ENCODE measurements at regions not wholly inside any gene's neighbourhood (a gene's known extent, or its start where the extent isn't known, plus 50 kb on each side); places are given as distances from the start of the nearest gene placed in this dataset.

- CTCF ChIA-PET (ENCODE audit: partially characterized antibody), result interaction anchor here (0.6 to 8.1 kb wide), 2 partner anchors 12 to 1989 kb away, joined by 3 to 55 read pairs; no protein-coding TSS in a partner anchor
- no peak for TF ChIP-seq MAX (IDR thresholded peaks at IDR 0.05)
- no peak for TF ChIP-seq CHD1 (IDR thresholded peaks at IDR 0.05; ENCODE audit: low read depth, low read length)
- TF ChIP-seq GTF2F1 (IDR thresholded peaks at IDR 0.05; ENCODE audit: borderline replicate concordance, low read depth, low read length), result no peak
- no peak for TF ChIP-seq EP300 (IDR thresholded peaks at IDR 0.05; ENCODE audit: borderline replicate concordance in 1 of 2, low read depth in 2 of 2, low read length in 2 of 2)
- no peak for TF ChIP-seq BRCA1 (IDR thresholded peaks at IDR 0.05; ENCODE audit: low read depth, low read length)
- no peak for TF ChIP-seq CTBP2 (IDR thresholded peaks at IDR 0.05; ENCODE audit: borderline replicate concordance, insufficient read depth, insufficient read length, low read length)
- TF ChIP-seq GABPA (IDR thresholded peaks at IDR 0.05; ENCODE audit: borderline replicate concordance, insufficient read depth, low read length), result no peak
- TF ChIP-seq KDM1A (IDR thresholded peaks at IDR 0.05; ENCODE audit: borderline replicate concordance, low read length), result no peak
These were observed 998.1 kb upstream of the TMEM132C start for GRCh38 chr12:127268706-127269425.

More at GRCh38 chr12:127268706-127269425, 998.1 kb upstream of the TMEM132C start:
- Histone ChIP-seq H3K4me3 (ENCODE audit: extremely low read depth in 1 of 4, insufficient read depth in 2 of 4, low read depth in 3 of 4, low read length in 4 of 4) (no peak overlapping the region), H3K27ac (ENCODE audit: low read depth, low read length) (no peak overlapping the region), H3K23ac (ENCODE audit: insufficient read length) (no peak overlapping the region), H3K14ac (ENCODE audit: insufficient read length) (no peak overlapping the region), H4K5ac (ENCODE audit: insufficient read length, low read depth, low read length) (no peak overlapping the region), H4K8ac (ENCODE audit: extremely low read depth, insufficient read depth, low read length) (no peak overlapping the region), H3K36me3 (ENCODE audit: control insufficient read depth in 2 of 4, insufficient read depth in 4 of 4, low read length in 3 of 4) (no peaks in the 10 kb centered on the region), H3K18ac (ENCODE audit: extremely low read depth, low read length) (no peak overlapping the region), H3K4ac (replicated peaks; ENCODE audit: insufficient read length, low read depth, low read length) (no peak overlapping the region), H2BK20ac (ENCODE audit: low read length) (no peak overlapping the region), H2BK12ac (ENCODE audit: low read depth, low read length) (no peak overlapping the region), H3K79me2 (ENCODE audit: control insufficient read depth in 1 of 2, insufficient read depth in 2 of 2, low read length in 2 of 2) (no peaks in the 10 kb centered on the region), H2AK5ac (ENCODE audit: low read depth, low read length) (no peak overlapping the region), H3K9ac (replicated peaks in 1 of 4; ENCODE audit: extremely low read depth in 1 of 4, low read depth in 3 of 4, low read length in 3 of 4) (no peak overlapping the region), H4K20me1 (replicated peaks in 1 of 2; ENCODE audit: control insufficient read depth in 1 of 2, insufficient read depth in 2 of 2, low read length in 2 of 2) (no peaks in the 10 kb centered on the region), H3K4me1 (replicated peaks in 1 of 4; ENCODE audit: control insufficient read depth in 3 of 4, insufficient read depth in 4 of 4, low read length in 3 of 4) (no peaks in the 10 kb centered on the region), H3K9me3 (ENCODE audit: insufficient read depth in 2 of 2, low read depth in 1 of 2, low read length in 1 of 2) (no peaks in the 10 kb centered on the region), H4K91ac (replicated peaks; ENCODE audit: insufficient read length, low read length) (no peak overlapping the region), H3K27me3 (replicated peaks in 1 of 4; ENCODE audit: control insufficient read depth in 3 of 4, extremely low read depth in 1 of 4, insufficient read depth in 3 of 4, low read length in 3 of 4) (no peaks in the 10 kb centered on the region), H3K4me2 (ENCODE audit: insufficient read depth in 1 of 2, low read depth in 2 of 2, low read length in 2 of 2) (no peak overlapping the region), H3K79me1 (ENCODE audit: low read depth, low read length) (no peaks in the 10 kb centered on the region), H2BK15ac (ENCODE audit: low read length) (no peak overlapping the region), H3K56ac (replicated peaks; ENCODE audit: insufficient read length, low read depth, low read length) (no peak overlapping the region), H2BK120ac (replicated peaks; ENCODE audit: low read depth, low read length) (no peak overlapping the region), H3K23me2 (ENCODE audit: low read depth, low read length) (peaks cover 1% of the 10 kb centered on the region; the same call in 1 of the 2 replicates), H2BK5ac (ENCODE audit: low read depth, low read length) (no peak overlapping the region), H2AFZ (ENCODE audit: low read length) (no peak overlapping the region)
- no peak for DNase-seq (ENCODE audit: low read depth in 1 of 2, low spot score in 2 of 2)
- POLR2A ChIA-PET (ENCODE audit: partially characterized antibody), result no interaction called here
- no peak for FAIRE-seq
- WGBS, 2 experiments (ENCODE audit: extremely low coverage in 1 of 2, insufficient coverage in 1 of 2, insufficient read length in 1 of 2, insufficient replicate concordance in 2 of 2, low coverage in 1 of 2, low lambda C conversion rate in 2 of 2, missing lambda C conversion rate in 1 of 2), result 93% methylated on average over 6 of the region's 6 CpGs; no CpG with 5 or more reads in 1 of the 2 experiments
